ENCODE measurements at regions not wholly inside any gene's neighbourhood (a gene's known extent, or its start where the extent isn't known, plus 50 kb on each side); places are given as distances from the start of the nearest gene placed in this dataset.

DNA sequence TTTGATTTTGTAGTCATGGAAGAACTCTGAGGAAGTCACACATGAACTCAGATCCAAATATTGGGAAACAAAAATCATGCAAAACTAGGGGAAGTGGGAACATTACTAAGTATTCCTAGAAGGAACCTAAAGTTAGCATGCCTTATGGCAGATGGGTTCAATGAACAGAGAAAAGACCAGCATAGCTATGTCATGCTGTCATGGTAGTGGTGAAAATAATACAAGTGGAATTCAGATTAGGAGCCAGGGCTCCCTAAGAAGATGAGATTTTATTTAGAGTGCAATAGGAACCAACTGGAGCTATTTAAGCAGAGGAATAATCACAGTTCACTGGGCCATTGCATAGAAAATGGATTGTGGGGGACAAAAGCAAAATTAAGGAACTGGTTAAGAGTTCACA, 134.0 kb downstream of the DIO2 start:
- H3K9ac ChIP-seq (ENCODE audit: low read length): no peak overlapping the region
- H4K20me1 ChIP-seq (ENCODE audit: insufficient read depth): no peaks in the 10 kb centered on the region
- H3K4me3 ChIP-seq (replicated peaks in 1 of 2; ENCODE audit: low read depth in 1 of 2, low read length in 2 of 2): no peak overlapping the region
- RAD21 ChIA-PET (ENCODE audit: low non-redundant PET in 1 of 2, low total read pairs in 2 of 2, uncharacterized antibody in 2 of 2, unreplicated experiment in 2 of 2): no interaction called here
- no peak overlapping the region for H3K27ac ChIP-seq (ENCODE audit: low read depth, low read length)
- POLR2A ChIA-PET: no interaction called here
- no peak overlapping the region for H2AFZ ChIP-seq (ENCODE audit: low read depth, low read length, poor library complexity, severe bottlenecking)
- no peak overlapping the region for H3K4me2 ChIP-seq (ENCODE audit: low read length)
- DNase-seq (ENCODE audit: low read depth, low spot score) (no peak), ATAC-seq (no peak)
- peaks cover 4 to 10% of the 10 kb centered on the region in 2 experiments; a peak in 1 of 4 replicates for H3K9me3 ChIP-seq (ENCODE audit: control insufficient read depth in 1 of 2, insufficient read depth in 1 of 2, low read depth in 1 of 2, low read length in 2 of 2)
- no peaks in the 10 kb centered on the region for H3K4me1 ChIP-seq (ENCODE audit: control insufficient read depth in 1 of 2, insufficient read depth in 2 of 2, low read length in 2 of 2)
- intact Hi-C loops (cut with micrococcal nuclease): no loop called here
- no peaks in the 10 kb centered on the region for H3K9me2 ChIP-seq (ENCODE audit: insufficient read depth)
- H3K79me2 ChIP-seq (ENCODE audit: insufficient read depth, low read length): no peaks in the 10 kb centered on the region
- CTCF ChIA-PET: no interaction called here
- H3K36me3 ChIP-seq (ENCODE audit: control insufficient read depth in 1 of 2, insufficient read depth in 2 of 2, low read length in 2 of 2): no peaks in the 10 kb centered on the region
- no peak for TF ChIP-seq ZBTB33 (IDR thresholded peaks at IDR 0.05; ENCODE audit: extremely low read depth, insufficient replicate concordance, low read length)
- no peak for TF ChIP-seq SP1 (IDR thresholded peaks at IDR 0.05; ENCODE audit: low read depth)
- TF ChIP-seq RAD21 (IDR thresholded peaks at IDR 0.05; ENCODE audit: low read depth): no peak
- TF ChIP-seq CBX3 (IDR thresholded peaks at IDR 0.05; ENCODE audit: low read depth): no peak
- TF ChIP-seq SIN3A (IDR thresholded peaks at IDR 0.05; ENCODE audit: low read depth): no peak
- TF ChIP-seq ZFX (IDR thresholded peaks at IDR 0.05): no peak
- TF ChIP-seq EZH2phosphoT487 (IDR thresholded peaks at IDR 0.05; ENCODE audit: borderline replicate concordance): no peak
- no peak for TF ChIP-seq ZNF274 (IDR thresholded peaks at IDR 0.05; ENCODE audit: low read depth, low read length)
- TF ChIP-seq POLR2AphosphoS5 (IDR thresholded peaks at IDR 0.05; ENCODE audit: low read depth, low read length): no peak
- no peak for TF ChIP-seq CEBPB (IDR thresholded peaks at IDR 0.05; ENCODE audit: low read depth)
- TF ChIP-seq, protein P1, sequence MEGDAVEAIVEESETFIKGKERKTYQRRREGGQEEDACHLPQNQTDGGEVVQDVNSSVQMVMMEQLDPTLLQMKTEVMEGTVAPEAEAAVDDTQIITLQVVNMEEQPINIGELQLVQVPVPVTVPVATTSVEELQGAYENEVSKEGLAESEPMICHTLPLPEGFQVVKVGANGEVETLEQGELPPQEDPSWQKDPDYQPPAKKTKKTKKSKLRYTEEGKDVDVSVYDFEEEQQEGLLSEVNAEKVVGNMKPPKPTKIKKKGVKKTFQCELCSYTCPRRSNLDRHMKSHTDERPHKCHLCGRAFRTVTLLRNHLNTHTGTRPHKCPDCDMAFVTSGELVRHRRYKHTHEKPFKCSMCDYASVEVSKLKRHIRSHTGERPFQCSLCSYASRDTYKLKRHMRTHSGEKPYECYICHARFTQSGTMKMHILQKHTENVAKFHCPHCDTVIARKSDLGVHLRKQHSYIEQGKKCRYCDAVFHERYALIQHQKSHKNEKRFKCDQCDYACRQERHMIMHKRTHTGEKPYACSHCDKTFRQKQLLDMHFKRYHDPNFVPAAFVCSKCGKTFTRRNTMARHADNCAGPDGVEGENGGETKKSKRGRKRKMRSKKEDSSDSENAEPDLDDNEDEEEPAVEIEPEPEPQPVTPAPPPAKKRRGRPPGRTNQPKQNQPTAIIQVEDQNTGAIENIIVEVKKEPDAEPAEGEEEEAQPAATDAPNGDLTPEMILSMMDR (IDR thresholded peaks at IDR 0.05 in 2 of 3, conservative IDR thresholded peaks at IDR 0.05 in 1 of 3; ENCODE audit: borderline replicate concordance in 1 of 3, insufficient read depth in 1 of 3, low read depth in 2 of 3, low read length in 2 of 3): no peak
- TF ChIP-seq, protein P2, sequence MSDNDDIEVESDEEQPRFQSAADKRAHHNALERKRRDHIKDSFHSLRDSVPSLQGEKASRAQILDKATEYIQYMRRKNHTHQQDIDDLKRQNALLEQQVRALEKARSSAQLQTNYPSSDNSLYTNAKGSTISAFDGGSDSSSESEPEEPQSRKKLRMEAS (IDR thresholded peaks at IDR 0.05): no peak
- TF ChIP-seq, protein P3, sequence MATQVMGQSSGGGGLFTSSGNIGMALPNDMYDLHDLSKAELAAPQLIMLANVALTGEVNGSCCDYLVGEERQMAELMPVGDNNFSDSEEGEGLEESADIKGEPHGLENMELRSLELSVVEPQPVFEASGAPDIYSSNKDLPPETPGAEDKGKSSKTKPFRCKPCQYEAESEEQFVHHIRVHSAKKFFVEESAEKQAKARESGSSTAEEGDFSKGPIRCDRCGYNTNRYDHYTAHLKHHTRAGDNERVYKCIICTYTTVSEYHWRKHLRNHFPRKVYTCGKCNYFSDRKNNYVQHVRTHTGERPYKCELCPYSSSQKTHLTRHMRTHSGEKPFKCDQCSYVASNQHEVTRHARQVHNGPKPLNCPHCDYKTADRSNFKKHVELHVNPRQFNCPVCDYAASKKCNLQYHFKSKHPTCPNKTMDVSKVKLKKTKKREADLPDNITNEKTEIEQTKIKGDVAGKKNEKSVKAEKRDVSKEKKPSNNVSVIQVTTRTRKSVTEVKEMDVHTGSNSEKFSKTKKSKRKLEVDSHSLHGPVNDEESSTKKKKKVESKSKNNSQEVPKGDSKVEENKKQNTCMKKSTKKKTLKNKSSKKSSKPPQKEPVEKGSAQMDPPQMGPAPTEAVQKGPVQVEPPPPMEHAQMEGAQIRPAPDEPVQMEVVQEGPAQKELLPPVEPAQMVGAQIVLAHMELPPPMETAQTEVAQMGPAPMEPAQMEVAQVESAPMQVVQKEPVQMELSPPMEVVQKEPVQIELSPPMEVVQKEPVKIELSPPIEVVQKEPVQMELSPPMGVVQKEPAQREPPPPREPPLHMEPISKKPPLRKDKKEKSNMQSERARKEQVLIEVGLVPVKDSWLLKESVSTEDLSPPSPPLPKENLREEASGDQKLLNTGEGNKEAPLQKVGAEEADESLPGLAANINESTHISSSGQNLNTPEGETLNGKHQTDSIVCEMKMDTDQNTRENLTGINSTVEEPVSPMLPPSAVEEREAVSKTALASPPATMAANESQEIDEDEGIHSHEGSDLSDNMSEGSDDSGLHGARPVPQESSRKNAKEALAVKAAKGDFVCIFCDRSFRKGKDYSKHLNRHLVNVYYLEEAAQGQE (IDR thresholded peaks at IDR 0.05; ENCODE audit: low read depth): no peak
- no peak for TF ChIP-seq EZH2 (IDR thresholded peaks at IDR 0.05)
- no peak for TF ChIP-seq EGR1 (IDR thresholded peaks at IDR 0.05; ENCODE audit: low read depth)
- no peak for TF ChIP-seq ELF1 (IDR thresholded peaks at IDR 0.05; ENCODE audit: borderline replicate concordance, low read depth)
- no peak for TF ChIP-seq SRF (IDR thresholded peaks at IDR 0.05; ENCODE audit: low read depth)
- TF ChIP-seq ATF3 (IDR thresholded peaks at IDR 0.05): no peak
- no peak for TF ChIP-seq YY1 (IDR thresholded peaks at IDR 0.05; ENCODE audit: extremely low read depth, insufficient replicate concordance, low read depth, low read length)
- no peak for TF ChIP-seq JUND (IDR thresholded peaks at IDR 0.05)
- no peaks in the 10 kb centered on the region for H3K27me3 ChIP-seq (ENCODE audit: insufficient read depth, low read length)
- BruUV-seq (replicated peaks): no TSS peak

Measured in HCT116 (cell line).